ENCODE measurements at regions not wholly inside any gene's neighbourhood (a gene's known extent, or its start where the extent isn't known, plus 50 kb on each side); places are given as distances from the start of the nearest gene placed in this dataset.

GRCh38 chr1:79811173-79811572 lies 804.6 kb upstream of the ADGRL4 start:
- no peak for FAIRE-seq
- Histone ChIP-seq H3K27me3 (ENCODE audit: control insufficient read depth in 1 of 2, insufficient read depth in 2 of 2, low read length in 2 of 2) (no peaks in the 10 kb centered on the region), H3K9me3 (ENCODE audit: low read length) (peaks cover 77% of the 10 kb centered on the region), H3K4me3 (replicated peaks in 1 of 3; ENCODE audit: insufficient read depth in 1 of 3, low read depth in 2 of 3, low read length in 3 of 3) (no peak overlapping the region), H3K4me2 (ENCODE audit: low read depth, low read length) (no peak overlapping the region), H4K20me1 (ENCODE audit: insufficient read depth, low read length) (no peaks in the 10 kb centered on the region), H3K9ac (ENCODE audit: insufficient read depth, low read depth, low read length) (no peak overlapping the region), H2AFZ (ENCODE audit: low read length) (no peak overlapping the region), H3K4me1 (ENCODE audit: insufficient read depth, low read length) (no peaks in the 10 kb centered on the region), H3K36me3 (replicated peaks in 1 of 2; ENCODE audit: control insufficient read depth in 1 of 2, insufficient read depth in 2 of 2, low read length in 2 of 2) (no peaks in the 10 kb centered on the region), H3K79me2 (ENCODE audit: insufficient read depth, low read length) (no peaks in the 10 kb centered on the region), H3K27ac (ENCODE audit: extremely low read length, insufficient read depth, low read length) (no peak overlapping the region)
- ChIA-PET POLR2A (no interaction called here), CTCF (ENCODE audit: low intra/inter-chr PET ratio, low total read pairs) (no interaction called here)
- TF ChIP-seq KLF12 (CRISPR knock-in tag; IDR thresholded peaks at IDR 0.05; ENCODE audit: borderline replicate concordance): no peak
- no peak for TF ChIP-seq HDAC1 (CRISPR knock-in tag; IDR thresholded peaks at IDR 0.05)
- no peak for TF ChIP-seq MXD1 (CRISPR knock-in tag; IDR thresholded peaks at IDR 0.05)
- TF ChIP-seq MEF2D (CRISPR knock-in tag; IDR thresholded peaks at IDR 0.05): no peak
- no peak for TF ChIP-seq ZNF350 (CRISPR knock-in tag; IDR thresholded peaks at IDR 0.05; ENCODE audit: borderline replicate concordance, low read depth)
- no peak for TF ChIP-seq TRIM22 (IDR thresholded peaks at IDR 0.05)
- no peak for TF ChIP-seq TAF1 (CRISPR knock-in tag; IDR thresholded peaks at IDR 0.05)
- TF ChIP-seq ZNF329 (CRISPR knock-in tag; IDR thresholded peaks at IDR 0.05; ENCODE audit: low read depth): no peak
- TF ChIP-seq MTF2 (CRISPR knock-in tag; IDR thresholded peaks at IDR 0.05; ENCODE audit: borderline replicate concordance): no peak
- TF ChIP-seq ZNF18 (CRISPR knock-in tag; IDR thresholded peaks at IDR 0.05; ENCODE audit: insufficient replicate concordance): no peak
- TF ChIP-seq HOXA9 (CRISPR knock-in tag; IDR thresholded peaks at IDR 0.05; ENCODE audit: borderline replicate concordance): no peak
- no peak for TF ChIP-seq ARID2 (CRISPR knock-in tag; IDR thresholded peaks at IDR 0.05; ENCODE audit: borderline replicate concordance)
- TF ChIP-seq ZMYM4 (CRISPR knock-in tag; IDR thresholded peaks at IDR 0.05): no peak
- no peak for TF ChIP-seq PRPF4 (IDR thresholded peaks at IDR 0.05; ENCODE audit: low read depth, low read length, poor library complexity, severe bottlenecking)
- no peak for TF ChIP-seq BCL3 (CRISPR knock-in tag; IDR thresholded peaks at IDR 0.05)
- no peak for TF ChIP-seq NBN (conservative IDR thresholded peaks at IDR 0.05)
- no peak for TF ChIP-seq CEBPG (CRISPR knock-in tag; IDR thresholded peaks at IDR 0.05)
- no peak for ATAC-seq
- intact Hi-C loops (cut with micrococcal nuclease; ENCODE audit: unreplicated experiment): no loop called here
- WGBS (ENCODE audit: low lambda C conversion rate): 2% methylated on average over 3 of the region's 3 CpGs
- BruUV-seq (replicated peaks): no TSS peak
- in situ Hi-C loops (cut with HindIII; ENCODE audit: extremely low pct_ligation_motif_present, low pct_unique_long_range_greater_than_20kb): no loop called here
- DNase-seq (ENCODE audit: low spot score): no peak

All from HepG2 (cell line).